ENCODE measurements at regions not wholly inside any gene's neighbourhood (a gene's known extent, or its start where the extent isn't known, plus 50 kb on each side); places are given as distances from the start of the nearest gene placed in this dataset.
"Not testable (repeated sequence)": the region's sequence is repeated elsewhere in the genome, so short reads cannot be mapped to it uniquely, and the experiment has no call there.

GRCh38 chr6:14382678-14383236 is 265.2 kb downstream of the CD83 start:
- intact Hi-C loops (cut with DNase I), result no loop called here

GRCh38 chr6:14383393-14384174 is 266.0 kb downstream of the CD83 start:
- intact Hi-C loops (cut with DNase I), result no loop called here
- DNase-seq, result no peak

More at GRCh38 chr6:14382678-14383236, 265.2 kb downstream of the CD83 start:
- no peak for DNase-seq

- DNase-seq, result no peak
- intact Hi-C loops (cut with DNase I), result no loop called here
Measured at GRCh38 chr6:14384175-14384949, 266.8 kb downstream of the CD83 start.

- DNase-seq, result no peak
- intact Hi-C loops (cut with DNase I), result no loop called here
Measured at GRCh38 chr6:14386263-14386662, 268.7 kb downstream of the CD83 start.

GRCh38 chr6:14386668-14387067 is 269.1 kb downstream of the CD83 start:
- intact Hi-C loops (cut with DNase I), result no loop called here
- DNase-seq, result no peak

- DNase-seq, result no peak
- intact Hi-C loops (cut with DNase I), result no loop called here
Measured at GRCh38 chr6:14388371-14388770, 270.8 kb downstream of the CD83 start.

GRCh38 chr6:14389776-14390175 is 272.2 kb downstream of the CD83 start:
- DNase-seq; intact Hi-C loops (cut with DNase I): not testable (repeated sequence)

- no peak for DNase-seq
- intact Hi-C loops (cut with DNase I), result no loop called here
Measured at GRCh38 chr6:14390805-14391204, 273.2 kb downstream of the CD83 start.

GRCh38 chr6:14393910-14394309 is 276.3 kb downstream of the CD83 start:
- DNase-seq, result no peak
- intact Hi-C loops (cut with DNase I), result no loop called here

- DNase-seq, result no peak
- intact Hi-C loops (cut with DNase I), result no loop called here
Measured at GRCh38 chr6:14396392-14396791, 278.8 kb downstream of the CD83 start.

GRCh38 chr6:14396826-14397517 is 279.4 kb downstream of the CD83 start:
- no peak for DNase-seq
- intact Hi-C loops (cut with DNase I), result no loop called here

- intact Hi-C loops (cut with DNase I), result no loop called here
- DNase-seq, result no peak
Measured at GRCh38 chr6:14397518-14397901, 279.9 kb downstream of the CD83 start.

GRCh38 chr6:14398953-14399352 is 281.4 kb downstream of the CD83 start:
- no peak for DNase-seq
- intact Hi-C loops (cut with DNase I), result no loop called here

- intact Hi-C loops (cut with DNase I), result no loop called here
- DNase-seq, result no peak
Measured at GRCh38 chr6:14399635-14400034, 282.1 kb downstream of the CD83 start.

GRCh38 chr6:14401246-14401645 is 283.7 kb downstream of the CD83 start:
- intact Hi-C loops (cut with DNase I), result no loop called here
- no peak for DNase-seq

- DNase-seq, result no peak
Measured at GRCh38 chr6:14406614-14407331, 289.2 kb downstream of the CD83 start.

GRCh38 chr6:14408446-14408845 is 290.9 kb downstream of the CD83 start:
- intact Hi-C loops (cut with DNase I), result no loop called here
- no peak for DNase-seq

More at GRCh38 chr6:14406614-14407331, 289.2 kb downstream of the CD83 start:
- intact Hi-C loops (cut with DNase I), result no loop called here

GRCh38 chr6:14412026-14412425 is 294.5 kb downstream of the CD83 start:
- intact Hi-C loops (cut with DNase I), result no loop called here
- no peak for DNase-seq

- intact Hi-C loops (cut with DNase I), result no loop called here
- no peak for DNase-seq
Measured at GRCh38 chr6:14415452-14415851, 297.9 kb downstream of the CD83 start.

GRCh38 chr6:14417377-14417776 is 299.8 kb downstream of the CD83 start:
- DNase-seq, result no peak

More at GRCh38 chr6:14417377-14417776, 299.8 kb downstream of the CD83 start:
- intact Hi-C loops (cut with DNase I), result no loop called here

Data from posterior cingulate gyrus (tissue), 11 donors.